Astrocyte of the cerebellum (primary cell): ENCODE measurements at regions not wholly inside any gene's neighbourhood (a gene's known extent, or its start where the extent isn't known, plus 50 kb on each side); places are given as distances from the start of the nearest gene placed in this dataset.

Source experiments
- DNase-seq: peaks from one replicate; pipeline ENCODE4 v3.0.0-alpha.2; 2011; ENCODE audit warnings: low read depth
- H3K4me3 ChIP-seq: 2 replicates; pipeline ENCODE4 v1.5.1; 2011; ENCODE audit warnings: mild to moderate bottlenecking, low read depth, low read length, moderate library complexity
- CTCF ChIP-seq: IDR thresholded peaks from 2 replicates; pipeline ENCODE4 v1.5.1; 2012; ENCODE audit warnings: low read length, low read depth, moderate library complexity, mild to moderate bottlenecking; ENCODE audit errors: missing control alignments
- in situ Hi-C: cut with HindIII; loops from 2 replicates; pipeline ENCODE4 v1.10.0; 2017; ENCODE audit warnings: low sequenced_read_pairs

DNA sequence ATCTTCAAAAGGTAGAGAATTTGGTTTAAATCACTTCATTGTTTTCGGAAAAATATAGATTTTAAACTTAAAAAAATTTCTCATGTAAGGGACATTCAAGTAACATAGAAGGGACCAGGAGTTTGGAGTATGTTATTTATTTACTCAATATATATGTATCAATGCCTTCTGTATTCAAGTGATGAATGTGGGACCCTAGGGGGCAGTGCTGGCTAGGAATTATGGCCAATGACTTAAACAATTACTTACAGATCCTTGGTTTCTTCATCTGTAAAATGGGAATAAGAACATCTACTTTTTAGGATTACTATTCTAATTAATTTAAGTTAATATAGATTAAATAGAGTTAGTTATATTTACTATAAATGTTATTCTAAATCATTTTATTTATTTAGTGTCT, 886.3 kb upstream of the RBFOX1 start:
- no peak overlapping the region for H3K4me3 ChIP-seq
- no peak for TF ChIP-seq CTCF
- in situ Hi-C loops, result no loop called here
- DNase-seq, result no peak

DNA sequence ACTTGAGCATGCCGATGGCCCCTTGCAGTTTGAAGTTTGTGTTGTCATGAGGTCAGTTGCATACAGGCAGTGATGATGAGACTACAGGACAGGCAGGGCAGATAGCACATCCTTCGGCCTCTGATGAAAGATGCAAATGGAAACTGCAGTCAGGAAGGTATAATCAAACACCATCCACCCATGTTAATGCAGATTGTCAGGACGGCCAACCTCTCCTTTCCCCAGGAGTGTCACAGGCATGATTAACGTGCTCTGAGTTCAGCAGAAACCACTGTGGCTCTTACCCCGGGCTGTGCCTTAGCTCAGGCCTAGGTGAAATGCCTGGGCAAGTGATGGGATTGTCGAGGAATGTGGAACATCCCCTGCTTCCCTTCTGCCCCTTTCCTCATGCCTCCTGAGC, 893.5 kb upstream of the RBFOX1 start:
- DNase-seq, result no peak
- no peak for TF ChIP-seq CTCF
- no peak overlapping the region for H3K4me3 ChIP-seq

GRCh38 chr16:6428861-6429260, 903.8 kb upstream of the RBFOX1 start:
- DNase-seq, result no peak
- TF ChIP-seq CTCF, result no peak
- H3K4me3 ChIP-seq, result no peak overlapping the region
- in situ Hi-C loops, result no loop called here

More for the DNA sequence above, 893.5 kb upstream of the RBFOX1 start:
- in situ Hi-C loops, result no loop called here

DNA sequence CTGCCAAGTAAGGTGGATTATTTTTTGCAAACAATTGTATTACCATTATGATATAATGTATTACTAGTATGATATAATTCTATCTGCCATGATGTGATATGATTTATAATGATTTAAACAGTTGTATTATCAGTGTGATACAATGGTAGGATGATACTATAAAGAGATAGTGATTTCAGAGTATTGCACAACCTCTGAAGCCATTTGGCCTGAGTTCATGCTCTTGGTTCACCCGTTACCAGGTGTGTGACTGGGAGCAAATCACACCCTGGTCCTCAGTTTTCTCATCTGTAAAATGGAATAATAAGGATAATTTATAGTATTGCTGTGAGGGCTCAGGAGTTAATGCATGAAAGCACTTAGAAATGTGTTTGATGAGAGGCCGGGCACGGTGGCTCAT, 905.0 kb upstream of the RBFOX1 start:
- TF ChIP-seq CTCF, result no peak
- no peak overlapping the region for H3K4me3 ChIP-seq
- in situ Hi-C loops, result no loop called here
- DNase-seq, result no peak

- TF ChIP-seq CTCF, result no peak
- in situ Hi-C loops, result no loop called here
- H3K4me3 ChIP-seq, result no peak overlapping the region
- no peak for DNase-seq
Observed at GRCh38 chr16:6407596-6407995, 925.0 kb upstream of the RBFOX1 start.

DNA sequence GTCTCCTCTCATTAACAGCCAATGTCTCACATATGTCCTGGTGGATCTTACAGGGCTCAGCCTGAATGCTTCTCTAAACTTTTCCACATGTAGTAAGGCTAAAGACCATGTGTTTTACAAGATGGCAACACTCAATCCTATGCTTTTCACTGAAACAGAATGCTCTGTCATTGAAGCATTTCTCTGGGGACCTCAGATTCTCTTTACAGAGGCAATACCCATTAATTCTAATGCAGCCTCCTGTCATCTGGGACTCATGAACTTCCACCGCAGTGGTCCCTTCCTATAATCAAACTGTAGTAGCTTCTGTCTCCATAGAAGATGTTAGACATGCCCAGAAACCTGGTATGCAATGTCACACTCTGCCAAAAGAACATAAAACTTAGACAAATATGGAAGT, 926.6 kb upstream of the RBFOX1 start:
- no peak for DNase-seq
- in situ Hi-C loops, result no loop called here
- TF ChIP-seq CTCF, result no peak
- no peak overlapping the region for H3K4me3 ChIP-seq

DNA sequence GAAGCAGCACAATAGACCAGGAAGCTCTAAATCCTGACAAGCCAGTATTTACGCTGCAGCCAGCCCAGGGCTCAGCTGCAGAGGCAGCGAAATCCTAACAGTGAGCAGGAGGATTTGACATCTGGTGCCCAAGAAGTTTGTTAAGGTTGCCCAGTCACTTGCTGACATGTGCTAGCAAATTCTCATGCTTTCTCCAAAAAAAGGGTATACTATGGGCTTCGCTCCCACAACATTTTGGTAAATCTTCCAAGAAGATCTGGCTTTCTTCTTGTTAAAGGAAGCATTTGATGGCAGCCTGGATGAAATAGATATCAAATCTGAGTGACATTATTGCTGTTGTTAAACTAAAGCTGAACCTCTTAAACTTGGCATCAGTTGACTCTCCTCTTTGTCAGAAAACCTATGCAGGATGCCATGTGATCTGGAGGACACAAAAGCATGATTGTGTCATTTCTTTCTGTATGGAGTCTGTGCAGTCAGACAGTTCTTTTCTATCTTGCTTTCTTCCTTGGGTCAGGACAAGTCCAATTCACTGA, 949.7 kb upstream of the RBFOX1 start:
- in situ Hi-C loops, result no loop called here
- no peak overlapping the region for H3K4me3 ChIP-seq
- no peak for DNase-seq
- TF ChIP-seq CTCF, result no peak
